Brain microvascular endothelial cell (primary cell): ENCODE measurements at regions not wholly inside any gene's neighbourhood (a gene's known extent, or its start where the extent isn't known, plus 50 kb on each side); places are given as distances from the start of the nearest gene placed in this dataset.
"Not testable (repeated sequence)": the region's sequence is repeated elsewhere in the genome, so short reads cannot be mapped to it uniquely, and the experiment has no call there.

Source experiments
- DNase-seq: peaks from one replicate; pipeline ENCODE4 v3.0.0-alpha.2; 2020
- H3K27ac ChIP-seq: fragments of 250-450 bp; sonication (Bioruptor Pico); 2 replicates; pipeline ENCODE4 v1.5.1; 2020; ENCODE audit warnings: mild to moderate bottlenecking, moderate library complexity
- H3K27me3 ChIP-seq: fragments of 250-450 bp; sonication (Bioruptor Pico); replicated peaks from 2 replicates; pipeline ENCODE4 v1.5.1; 2020; ENCODE audit warnings: mild to moderate bottlenecking
- H3K36me3 ChIP-seq: fragments of 250-450 bp; sonication (Bioruptor Pico); replicated peaks from 2 replicates; pipeline ENCODE4 v1.5.1; 2020; ENCODE audit warnings: mild to moderate bottlenecking
- H3K4me3 ChIP-seq: 2 replicates; pipeline ENCODE4 v1.5.1; 2011; ENCODE audit warnings: low read depth, mild to moderate bottlenecking, control low read depth, low read length, moderate library complexity
- CTCF ChIP-seq: IDR thresholded peaks from 2 replicates; pipeline ENCODE4 v1.5.1; 2011; ENCODE audit warnings: low read depth, mild to moderate bottlenecking, moderate library complexity, low read length, control low read depth, inconsistent platforms; ENCODE audit errors: missing control alignments
- in situ Hi-C: cut with HindIII; loops from 2 replicates; pipeline ENCODE4 v1.10.0; 2017; ENCODE audit warnings: low sequenced_read_pairs, low pct_ligation_motif_present

- no peak for DNase-seq
- Histone ChIP-seq H3K4me3 (no peak overlapping the region), H3K27me3 (no peaks in the 10 kb centered on the region), H3K27ac (peak overlapping the region; percentile 89), H3K36me3 (no peaks in the 10 kb centered on the region)
- no peak for TF ChIP-seq CTCF
- in situ Hi-C loops, result no loop called here
These were observed 449.6 kb downstream of the MIAT start for GRCh38 chr22:27106985-27107384.

- no peak for TF ChIP-seq CTCF
- in situ Hi-C loops, result no loop called here
- peak overlapping the region; percentile 89 for H3K27ac ChIP-seq
These were observed 450.0 kb downstream of the MIAT start for GRCh38 chr22:27107386-27107785.

GRCh38 chr22:27107824-27108223 lies 450.4 kb downstream of the MIAT start:
- Histone ChIP-seq H3K4me3 (no peak overlapping the region), H3K27ac (peak overlapping the region; percentile 89), H3K27me3 (no peaks in the 10 kb centered on the region), H3K36me3 (no peaks in the 10 kb centered on the region)
- TF ChIP-seq CTCF, result no peak
- peak; percentile 97 for DNase-seq
- in situ Hi-C loops, result no loop called here

More at GRCh38 chr22:27107386-27107785, 450.0 kb downstream of the MIAT start:
- DNase-seq, result no peak
- no peaks in the 10 kb centered on the region for H3K36me3 ChIP-seq
- no peaks in the 10 kb centered on the region for H3K27me3 ChIP-seq
- H3K4me3 ChIP-seq, result no peak overlapping the region

- Histone ChIP-seq H3K36me3 (no peaks in the 10 kb centered on the region), H3K4me3 (no peak overlapping the region), H3K27me3 (no peaks in the 10 kb centered on the region), H3K27ac (peak overlapping the region; percentile 89)
- TF ChIP-seq CTCF, result no peak
- no peak for DNase-seq
- in situ Hi-C loops, result no loop called here
These were observed 451.2 kb downstream of the MIAT start for GRCh38 chr22:27108425-27109114.

- H3K36me3 ChIP-seq, H3K4me3 ChIP-seq, H3K27me3 ChIP-seq, DNase-seq, in situ Hi-C loops, H3K27ac ChIP-seq: not testable (repeated sequence)
These were observed 452.0 kb downstream of the MIAT start for GRCh38 chr22:27109406-27109805.

- Histone ChIP-seq H3K4me3 (no peak overlapping the region), H3K27me3 (no peaks in the 10 kb centered on the region), H3K36me3 (no peaks in the 10 kb centered on the region), H3K27ac (peak overlapping the region; percentile 94)
- in situ Hi-C loops, result no loop called here
- peak; percentile 90 for DNase-seq
- peak; percentile 15 for TF ChIP-seq CTCF
These were observed 453.5 kb downstream of the MIAT start for GRCh38 chr22:27110665-27111451.
